ENCODE measurements at regions not wholly inside any gene's neighbourhood (a gene's known extent, or its start where the extent isn't known, plus 50 kb on each side); places are given as distances from the start of the nearest gene placed in this dataset.
"Not testable (repeated sequence)": the region's sequence is repeated elsewhere in the genome, so short reads cannot be mapped to it uniquely, and the experiment has no call there.

- not testable (repeated sequence) for DNase-seq
These were observed 222.4 kb downstream of the ERMARD start for GRCh38 chr6:169973588-169974467.

GRCh38 chr6:169972736-169973135, 221.3 kb downstream of the ERMARD start:
- DNase-seq = no peak

- DNase-seq = no peak
These were observed 220.8 kb downstream of the ERMARD start for GRCh38 chr6:169972101-169972651.

GRCh38 chr6:169971081-169971861, 219.8 kb downstream of the ERMARD start:
- DNase-seq = no peak

- no peak for DNase-seq
These were observed 219.0 kb downstream of the ERMARD start for GRCh38 chr6:169970306-169970988.

GRCh38 chr6:169969372-169970099, 218.1 kb downstream of the ERMARD start:
- DNase-seq = no peak

GRCh38 chr6:169968541-169969270, 217.3 kb downstream of the ERMARD start:
- no peak for DNase-seq

GRCh38 chr6:169967687-169968086, 216.3 kb downstream of the ERMARD start:
- DNase-seq = no peak

GRCh38 chr6:169966312-169967181, 215.1 kb downstream of the ERMARD start:
- DNase-seq = no peak

GRCh38 chr6:169965657-169966311, 214.4 kb downstream of the ERMARD start:
- DNase-seq = no peak

GRCh38 chr6:169965239-169965638, 213.8 kb downstream of the ERMARD start:
- no peak for DNase-seq

- no peak for DNase-seq
These were observed 213.2 kb downstream of the ERMARD start for GRCh38 chr6:169964486-169965180.

GRCh38 chr6:169963581-169964297, 212.3 kb downstream of the ERMARD start:
- no peak for DNase-seq

- no peak for DNase-seq
These were observed 211.4 kb downstream of the ERMARD start for GRCh38 chr6:169962604-169963469.

- no peak for DNase-seq
These were observed 210.5 kb downstream of the ERMARD start for GRCh38 chr6:169961772-169962561.

GRCh38 chr6:169960886-169961611, 209.6 kb downstream of the ERMARD start:
- DNase-seq = no peak
